ENCODE measurements at regions not wholly inside any gene's neighbourhood (a gene's known extent, or its start where the extent isn't known, plus 50 kb on each side); places are given as distances from the start of the nearest gene placed in this dataset.
A peak's percentile ranks its signal among the peaks of the same experiment; 100 is the strongest.

GRCh38 chr2:140178234-140178633 is 1398.0 kb upstream of the NXPH2 start:
- CTCF ChIA-PET = no interaction called here
- Histone ChIP-seq H3K36me3 (ENCODE audit: control insufficient read depth, insufficient read depth, low read length) (no peaks in the 10 kb centered on the region), H3K4me3 (ENCODE audit: low read depth, low read length) (no peak overlapping the region), H3K27me3 (ENCODE audit: control insufficient read depth, insufficient read depth, low read length) (no peaks in the 10 kb centered on the region)
- peak; percentile 1 for DNase-seq (ENCODE audit: low read depth)
- TF ChIP-seq, protein P1, sequence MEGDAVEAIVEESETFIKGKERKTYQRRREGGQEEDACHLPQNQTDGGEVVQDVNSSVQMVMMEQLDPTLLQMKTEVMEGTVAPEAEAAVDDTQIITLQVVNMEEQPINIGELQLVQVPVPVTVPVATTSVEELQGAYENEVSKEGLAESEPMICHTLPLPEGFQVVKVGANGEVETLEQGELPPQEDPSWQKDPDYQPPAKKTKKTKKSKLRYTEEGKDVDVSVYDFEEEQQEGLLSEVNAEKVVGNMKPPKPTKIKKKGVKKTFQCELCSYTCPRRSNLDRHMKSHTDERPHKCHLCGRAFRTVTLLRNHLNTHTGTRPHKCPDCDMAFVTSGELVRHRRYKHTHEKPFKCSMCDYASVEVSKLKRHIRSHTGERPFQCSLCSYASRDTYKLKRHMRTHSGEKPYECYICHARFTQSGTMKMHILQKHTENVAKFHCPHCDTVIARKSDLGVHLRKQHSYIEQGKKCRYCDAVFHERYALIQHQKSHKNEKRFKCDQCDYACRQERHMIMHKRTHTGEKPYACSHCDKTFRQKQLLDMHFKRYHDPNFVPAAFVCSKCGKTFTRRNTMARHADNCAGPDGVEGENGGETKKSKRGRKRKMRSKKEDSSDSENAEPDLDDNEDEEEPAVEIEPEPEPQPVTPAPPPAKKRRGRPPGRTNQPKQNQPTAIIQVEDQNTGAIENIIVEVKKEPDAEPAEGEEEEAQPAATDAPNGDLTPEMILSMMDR (IDR thresholded peaks at IDR 0.05; ENCODE audit: insufficient read depth, low read depth, low read length) = no peak
- POLR2A ChIA-PET = no interaction called here

GRCh38 chr2:140177086-140177485 is 1396.9 kb upstream of the NXPH2 start:
- ChIA-PET CTCF (no interaction called here), POLR2A (no interaction called here)
- DNase-seq (ENCODE audit: low read depth) = no peak
- Histone ChIP-seq H3K4me3 (ENCODE audit: low read depth, low read length) (no peak overlapping the region), H3K36me3 (ENCODE audit: control insufficient read depth, insufficient read depth, low read length) (no peaks in the 10 kb centered on the region), H3K27me3 (ENCODE audit: control insufficient read depth, insufficient read depth, low read length) (no peaks in the 10 kb centered on the region)
- TF ChIP-seq, protein P1 (IDR thresholded peaks at IDR 0.05; ENCODE audit: insufficient read depth, low read depth, low read length) = no peak

- CTCF ChIA-PET = no interaction called here
- Histone ChIP-seq H3K4me3 (ENCODE audit: low read depth, low read length) (no peak overlapping the region), H3K36me3 (ENCODE audit: control insufficient read depth, insufficient read depth, low read length) (no peaks in the 10 kb centered on the region), H3K27me3 (ENCODE audit: control insufficient read depth, insufficient read depth, low read length) (no peaks in the 10 kb centered on the region)
- POLR2A ChIA-PET = no interaction called here
- TF ChIP-seq, protein P1 (IDR thresholded peaks at IDR 0.05; ENCODE audit: insufficient read depth, low read depth, low read length) = no peak
- no peak for DNase-seq (ENCODE audit: low read depth)
These were observed 1393.6 kb upstream of the NXPH2 start for GRCh38 chr2:140173790-140174189.

DNA sequence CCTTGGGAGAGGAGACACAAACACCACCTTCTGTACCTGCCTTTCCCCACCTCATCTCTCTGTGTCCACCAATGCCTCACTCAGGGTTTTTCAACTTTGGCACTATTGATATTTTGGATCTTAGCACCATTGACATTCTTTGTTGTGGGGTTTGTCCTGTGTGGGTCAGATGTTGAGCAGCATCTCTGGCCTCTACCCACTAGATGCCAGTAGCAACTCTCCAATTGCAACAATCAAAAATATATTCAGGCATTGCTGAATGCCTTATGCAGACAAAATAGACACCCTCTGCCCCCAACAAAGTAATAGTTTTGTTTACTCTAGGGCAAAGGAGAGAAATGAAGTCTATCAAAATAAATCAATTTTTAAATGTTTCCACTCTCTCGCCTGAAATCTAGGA is 1384.3 kb upstream of the NXPH2 start:
- ChIA-PET POLR2A (no interaction called here), CTCF (no interaction called here)
- no peak for DNase-seq (ENCODE audit: low read depth)
- Histone ChIP-seq H3K36me3 (ENCODE audit: control insufficient read depth, insufficient read depth, low read length) (no peaks in the 10 kb centered on the region), H3K4me3 (ENCODE audit: low read depth, low read length) (no peak overlapping the region), H3K27me3 (ENCODE audit: control insufficient read depth, insufficient read depth, low read length) (no peaks in the 10 kb centered on the region)
- TF ChIP-seq, protein P1 (IDR thresholded peaks at IDR 0.05; ENCODE audit: insufficient read depth, low read depth, low read length) = no peak

GRCh38 chr2:140158259-140158658 is 1378.1 kb upstream of the NXPH2 start:
- DNase-seq (ENCODE audit: low read depth) = no peak
- TF ChIP-seq, protein P1 (IDR thresholded peaks at IDR 0.05; ENCODE audit: insufficient read depth, low read depth, low read length) = no peak
- CTCF ChIA-PET = no interaction called here
- H3K4me3 ChIP-seq (ENCODE audit: low read depth, low read length) = no peak overlapping the region
- no peaks in the 10 kb centered on the region for H3K36me3 ChIP-seq (ENCODE audit: control insufficient read depth, insufficient read depth, low read length)
- POLR2A ChIA-PET = no interaction called here
- H3K27me3 ChIP-seq (ENCODE audit: control insufficient read depth, insufficient read depth, low read length) = no peaks in the 10 kb centered on the region

Measured in BJ (cell line).